8988T (cell line): ENCODE measurements at regions not wholly inside any gene's neighbourhood (a gene's known extent, or its start where the extent isn't known, plus 50 kb on each side); places are given as distances from the start of the nearest gene placed in this dataset.
"Not testable (repeated sequence)": the region's sequence is repeated elsewhere in the genome, so short reads cannot be mapped to it uniquely, and the experiment has no call there.

Experiments used
- DNase-seq: peaks from one replicate; pipeline ENCODE4 v3.0.0; 2011

- no peak for DNase-seq
Measured at GRCh38 chr3:27585429-27585828, 101.2 kb upstream of the SLC4A7 start.

GRCh38 chr3:27584874-27585273 is 100.7 kb upstream of the SLC4A7 start:
- no peak for DNase-seq

- no peak for DNase-seq
Measured at GRCh38 chr3:27581852-27582251, 97.7 kb upstream of the SLC4A7 start.

- no peak for DNase-seq
Measured at GRCh38 chr3:27578032-27578431, 93.8 kb upstream of the SLC4A7 start.

GRCh38 chr3:27577504-27577903 is 93.3 kb upstream of the SLC4A7 start:
- DNase-seq, result no peak

GRCh38 chr3:27576171-27576570 is 92.0 kb upstream of the SLC4A7 start:
- DNase-seq, result no peak

- no peak for DNase-seq
Measured at GRCh38 chr3:27575499-27575898, 91.3 kb upstream of the SLC4A7 start.

GRCh38 chr3:27574438-27574795 is 90.2 kb upstream of the SLC4A7 start:
- no peak for DNase-seq

- DNase-seq, result no peak
Measured at GRCh38 chr3:27573780-27574437, 89.7 kb upstream of the SLC4A7 start.

GRCh38 chr3:27573138-27573537 is 89.0 kb upstream of the SLC4A7 start:
- DNase-seq, result no peak

- DNase-seq, result no peak
Measured at GRCh38 chr3:27571345-27571744, 87.2 kb upstream of the SLC4A7 start.

GRCh38 chr3:27570421-27571106 is 86.4 kb upstream of the SLC4A7 start:
- no peak for DNase-seq

- DNase-seq, result no peak
Measured at GRCh38 chr3:27568393-27568792, 84.2 kb upstream of the SLC4A7 start.

GRCh38 chr3:27567251-27567650 is 83.1 kb upstream of the SLC4A7 start:
- DNase-seq, result no peak

GRCh38 chr3:27565201-27565852 is 81.1 kb upstream of the SLC4A7 start:
- DNase-seq, result no peak

- DNase-seq, result no peak
Measured at GRCh38 chr3:27561576-27561975, 77.4 kb upstream of the SLC4A7 start.

GRCh38 chr3:27560484-27561056 is 76.4 kb upstream of the SLC4A7 start:
- DNase-seq, result no peak

- DNase-seq, result no peak
Measured at GRCh38 chr3:27559835-27560234, 75.7 kb upstream of the SLC4A7 start.

GRCh38 chr3:27559381-27559780 is 75.2 kb upstream of the SLC4A7 start:
- DNase-seq, result no peak

GRCh38 chr3:27557411-27557810 is 73.2 kb upstream of the SLC4A7 start:
- DNase-seq, result no peak

- no peak for DNase-seq
Measured at GRCh38 chr3:27556887-27557286, 72.7 kb upstream of the SLC4A7 start.

GRCh38 chr3:27554706-27555105 is 70.5 kb upstream of the SLC4A7 start:
- DNase-seq, result no peak

- DNase-seq, result no peak
Measured at GRCh38 chr3:27553886-27554540, 69.8 kb upstream of the SLC4A7 start.

GRCh38 chr3:27552708-27553107 is 68.5 kb upstream of the SLC4A7 start:
- DNase-seq, result not testable (repeated sequence)
